Common myeloid progenitor, CD34-positive (primary cell): ENCODE measurements at regions not wholly inside any gene's neighbourhood (a gene's known extent, or its start where the extent isn't known, plus 50 kb on each side); places are given as distances from the start of the nearest gene placed in this dataset.

ENCODE experiments used
- CTCF ChIA-PET: fragments of 350-600 bp; sonication (Branson Sonifier 250); formaldehyde crosslinking; loops from one replicate; lab custom pipeline; 2021; ENCODE audit warnings: antibody characterized with exemption; lab: Charles Lee
- POLR2A ChIA-PET: fragments of 350-600 bp; sonication (Branson Sonifier 250); formaldehyde crosslinking; loops from one replicate; lab custom pipeline; 2021; ENCODE audit warnings: antibody characterized with exemption; lab: Charles Lee
- DNase-seq, 3 donors: peaks; one replicate each; pipeline versions ENCODE4 v3.0.0 to v3.0.0-alpha.2; 2013
- H3K27ac ChIP-seq, 2 experiments: 1 replicate in 1 of 2; 2 replicates in 1 of 2; pipeline ENCODE4 v1.7.0; 2013; ENCODE audit warnings: inconsistent platforms in 2 of 2, low read length in 2 of 2, mild to moderate bottlenecking in 2 of 2, low read depth in 1 of 2, moderate library complexity in 1 of 2; ENCODE audit not compliant: severe bottlenecking in 2 of 2, insufficient read depth in 1 of 2, poor library complexity in 1 of 2
- H3K27me3 ChIP-seq, 5 experiments: replicated peaks in 2 of 5; 1 replicate in 3 of 5; 2 replicates in 2 of 5; pipeline versions ENCODE4 v1.6.1 to v1.7.0; 2013; ENCODE audit warnings: low read length in 4 of 5, mild to moderate bottlenecking in 2 of 5, moderate library complexity in 2 of 5, inconsistent platforms in 1 of 5; ENCODE audit not compliant: insufficient read depth in 5 of 5, control insufficient read depth in 4 of 5
- H3K36me3 ChIP-seq, 4 experiments: 1 replicate in 2 of 4; 2 replicates in 2 of 4; pipeline versions ENCODE4 v1.6.1 to v1.7.0; 2013; ENCODE audit warnings: low read length in 3 of 4, control low read depth in 1 of 4, mild to moderate bottlenecking in 1 of 4; ENCODE audit not compliant: control insufficient read depth in 4 of 4, insufficient read depth in 4 of 4
- H3K4me1 ChIP-seq, 4 experiments: 1 replicate in 3 of 4; 2 replicates in 1 of 4; pipeline versions ENCODE4 v1.6.1 to v1.7.1; 2013; ENCODE audit warnings: low read length in 3 of 4, mild to moderate bottlenecking in 3 of 4, control low read depth in 1 of 4, inconsistent platforms in 1 of 4, moderate library complexity in 1 of 4; ENCODE audit not compliant: control insufficient read depth in 4 of 4, insufficient read depth in 4 of 4; ENCODE audit errors: control extremely low read depth in 1 of 4
- H3K4me3 ChIP-seq, 7 experiments: 1 replicate in 4 of 7; 2 replicates in 3 of 7; pipeline versions ENCODE4 v1.5.1 to v1.7.0; 2013; ENCODE audit warnings: mild to moderate bottlenecking in 7 of 7, low read length in 6 of 7, moderate library complexity in 6 of 7, inconsistent platforms in 2 of 7, low read depth in 2 of 7, control low read depth in 1 of 7; ENCODE audit not compliant: insufficient read depth in 4 of 7, control insufficient read depth in 1 of 7; ENCODE audit errors: extremely low read depth in 1 of 7
- H3K9me3 ChIP-seq, 5 experiments: 1 replicate in 4 of 5; 2 replicates in 1 of 5; pipeline versions ENCODE4 v1.6.1 to v1.7.1; 2013; ENCODE audit warnings: low read length in 4 of 5, mild to moderate bottlenecking in 2 of 5, inconsistent platforms in 1 of 5, low read depth in 1 of 5, moderate library complexity in 1 of 5; ENCODE audit not compliant: control insufficient read depth in 4 of 5, insufficient read depth in 2 of 5; ENCODE audit errors: control extremely low read depth in 1 of 5
- WGBS: methylation state at CpG from one replicate; pipeline ENCODE4 v1.1.5; 2013; ENCODE audit not compliant: insufficient coverage; 5-methylcytosine and 5-hydroxymethylcytosine counted together

DNA sequence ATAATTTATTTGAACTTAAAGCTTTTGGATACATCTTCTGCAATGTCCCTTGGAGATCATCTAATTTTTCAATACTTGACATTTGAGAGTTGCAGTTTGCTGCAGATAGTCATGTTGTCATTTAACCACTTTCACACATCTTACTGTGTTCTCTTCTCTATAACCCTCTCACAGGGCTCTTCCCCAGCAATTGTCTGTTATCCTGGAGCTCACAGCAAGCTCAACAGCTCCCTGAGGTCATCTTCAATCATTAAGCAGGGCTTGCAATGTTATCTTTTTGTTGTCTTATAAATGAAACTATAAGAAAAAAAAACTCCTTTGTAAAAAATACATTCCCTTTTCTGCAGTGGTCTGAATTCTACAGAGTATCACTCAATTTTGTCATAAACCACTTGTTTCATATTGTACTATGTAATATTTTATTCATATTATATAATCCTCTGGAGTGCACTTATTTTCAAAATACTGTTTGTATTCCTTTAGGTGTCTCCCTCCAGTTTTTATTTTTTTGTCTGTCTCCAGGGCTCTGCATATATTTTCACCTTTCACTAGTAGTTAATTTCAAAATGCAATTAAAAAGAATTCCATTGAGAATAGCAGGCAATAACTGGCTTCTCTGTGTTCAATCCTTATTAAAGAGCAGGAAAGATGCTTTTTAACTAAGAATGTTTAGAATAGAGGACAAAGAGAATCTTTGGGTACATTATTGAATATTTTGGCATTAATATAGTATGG, 106.3 kb upstream of the ARSJ start:
- ChIA-PET CTCF (no interaction called here), POLR2A (no interaction called here)
- no peak overlapping the region for H3K27ac ChIP-seq
- H3K4me3 ChIP-seq, result no peak overlapping the region
- peaks cover 0 to 3% (median 0%) of the 10 kb centered on the region in 5 experiments for H3K9me3 ChIP-seq
- no peaks in the 10 kb centered on the region for H3K4me1 ChIP-seq
- no peaks in the 10 kb centered on the region for H3K36me3 ChIP-seq
- no peak for DNase-seq
- no peaks in the 10 kb centered on the region for H3K27me3 ChIP-seq

DNA sequence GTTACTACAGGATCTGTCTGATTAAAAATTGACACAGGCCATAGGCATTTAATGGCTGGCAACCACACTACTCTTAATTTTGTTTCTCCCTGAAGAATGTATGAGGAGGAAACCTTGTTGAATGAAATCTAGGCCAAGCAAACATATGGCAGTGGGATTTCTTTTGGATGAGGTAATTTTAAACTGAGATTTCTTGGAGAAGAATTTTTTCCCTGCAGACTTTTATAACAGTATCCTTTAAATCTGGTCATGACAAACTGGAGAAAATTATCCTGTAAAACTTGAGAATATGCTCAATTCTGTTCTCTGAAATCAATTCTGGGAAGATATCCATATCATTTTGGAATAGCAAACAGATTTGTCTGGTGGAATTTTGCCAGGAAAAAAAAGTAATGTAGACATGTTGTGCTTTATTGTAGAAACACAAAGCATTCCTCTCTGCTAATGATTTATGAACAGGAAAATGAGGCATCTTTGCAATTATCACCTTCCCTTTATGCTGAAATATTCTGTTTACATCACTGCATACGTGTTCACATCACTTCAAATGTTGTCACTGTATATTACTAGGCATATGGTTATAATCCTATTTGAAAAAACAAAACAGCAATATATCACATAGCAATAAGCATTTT, 108.3 kb upstream of the ARSJ start:
- H3K9me3 ChIP-seq, result peaks cover 0 to 3% (median 0%) of the 10 kb centered on the region in 5 experiments
- H3K4me3 ChIP-seq, result no peak overlapping the region
- ChIA-PET POLR2A (no interaction called here), CTCF (no interaction called here)
- no peaks in the 10 kb centered on the region for H3K27me3 ChIP-seq
- H3K4me1 ChIP-seq, result no peaks in the 10 kb centered on the region
- whole genome bisulfite sequencing, result no CpG with 5 or more reads among the region's 1 CpG
- no peak for DNase-seq
- H3K36me3 ChIP-seq, result no peaks in the 10 kb centered on the region
- H3K27ac ChIP-seq, result no peak overlapping the region

DNA sequence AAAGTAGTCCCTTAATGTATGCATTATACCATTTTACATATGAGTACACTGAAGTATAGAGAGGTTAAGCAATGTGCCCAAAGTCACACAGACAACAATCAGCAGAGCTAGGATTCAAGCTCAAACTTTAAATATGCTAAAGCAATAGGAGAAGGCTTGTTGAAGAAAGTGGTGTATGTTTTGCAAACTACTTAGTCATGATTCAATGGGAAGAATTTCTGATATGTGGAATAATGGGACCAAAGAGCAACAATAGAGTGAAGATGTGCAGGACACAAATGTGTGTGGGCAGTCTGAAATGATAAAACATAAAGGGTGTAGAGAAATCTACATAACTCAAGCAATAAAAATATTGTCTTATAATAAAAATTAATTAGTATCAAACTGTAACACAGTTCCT, 109.0 kb upstream of the ARSJ start:
- ChIA-PET CTCF (no interaction called here), POLR2A (no interaction called here)
- no peak for DNase-seq
- Histone ChIP-seq H3K27ac (no peak overlapping the region), H3K27me3 (no peaks in the 10 kb centered on the region), H3K36me3 (no peaks in the 10 kb centered on the region), H3K9me3 (peaks cover 0 to 3% (median 0%) of the 10 kb centered on the region in 5 experiments), H3K4me1 (peaks cover 0 to 5% (median 0%) of the 10 kb centered on the region in 4 experiments), H3K4me3 (no peak overlapping the region)

DNA sequence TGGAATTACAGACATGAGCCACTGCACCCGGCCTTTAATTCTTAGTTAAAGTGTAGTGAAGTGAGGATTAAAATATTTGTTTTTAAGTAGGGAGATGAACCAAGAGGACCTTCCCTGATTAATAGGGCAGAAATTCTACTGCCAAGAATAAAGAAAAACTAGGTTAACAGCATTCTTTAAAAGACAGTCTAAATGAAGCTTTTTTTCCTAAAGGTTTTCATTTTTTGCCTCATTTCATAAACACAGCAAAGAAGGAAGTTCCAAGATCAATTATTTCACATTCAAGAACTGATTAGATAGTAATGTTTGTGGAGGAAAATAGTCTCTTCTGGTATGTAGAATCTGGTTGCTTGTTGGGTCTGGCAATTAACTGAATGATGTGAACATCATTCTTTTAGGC, 112.1 kb upstream of the ARSJ start:
- H3K27ac ChIP-seq, result no peak overlapping the region
- H3K9me3 ChIP-seq, result peaks cover 0 to 3% (median 0%) of the 10 kb centered on the region in 5 experiments
- POLR2A ChIA-PET, result no interaction called here
- no peaks in the 10 kb centered on the region for H3K27me3 ChIP-seq
- CTCF ChIA-PET, result no interaction called here
- H3K36me3 ChIP-seq, result no peaks in the 10 kb centered on the region
- no peak overlapping the region for H3K4me3 ChIP-seq
- peaks cover 0 to 8% (median 0%) of the 10 kb centered on the region in 4 experiments for H3K4me1 ChIP-seq
- no peak for DNase-seq
- no CpG with 5 or more reads among the region's 1 CpG for WGBS

DNA sequence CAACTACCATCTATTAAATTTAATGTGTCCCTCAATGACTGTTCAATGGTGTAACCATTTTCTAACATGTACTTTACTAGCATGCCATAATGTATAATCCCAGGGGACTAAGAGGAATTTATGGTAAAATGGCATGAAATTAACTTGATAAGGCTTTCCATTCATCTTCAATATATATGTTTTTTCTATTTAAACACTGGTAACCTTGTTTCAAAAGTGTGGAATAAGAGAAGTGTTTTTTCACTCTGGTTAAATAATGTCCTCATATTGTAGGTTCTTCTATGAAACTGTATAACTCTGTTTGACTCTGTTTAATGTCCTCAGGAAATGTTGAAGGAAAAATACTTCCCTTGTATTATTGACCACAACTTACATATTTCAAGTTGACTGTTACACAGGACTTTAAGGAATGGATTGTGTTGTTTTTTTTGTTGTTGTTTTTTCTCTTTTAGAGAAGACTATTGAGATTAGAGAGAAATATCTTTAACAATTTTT, 113.8 kb upstream of the ARSJ start:
- H3K27me3 ChIP-seq, result no peaks in the 10 kb centered on the region
- POLR2A ChIA-PET, result no interaction called here
- no peaks in the 10 kb centered on the region for H3K36me3 ChIP-seq
- no peak overlapping the region for H3K27ac ChIP-seq
- CTCF ChIA-PET, result no interaction called here
- H3K4me1 ChIP-seq, result peaks cover 0 to 8% (median 0%) of the 10 kb centered on the region in 4 experiments
- peaks cover 0 to 3% (median 0%) of the 10 kb centered on the region in 5 experiments for H3K9me3 ChIP-seq
- H3K4me3 ChIP-seq, result no peak overlapping the region
- DNase-seq, result no peak

DNA sequence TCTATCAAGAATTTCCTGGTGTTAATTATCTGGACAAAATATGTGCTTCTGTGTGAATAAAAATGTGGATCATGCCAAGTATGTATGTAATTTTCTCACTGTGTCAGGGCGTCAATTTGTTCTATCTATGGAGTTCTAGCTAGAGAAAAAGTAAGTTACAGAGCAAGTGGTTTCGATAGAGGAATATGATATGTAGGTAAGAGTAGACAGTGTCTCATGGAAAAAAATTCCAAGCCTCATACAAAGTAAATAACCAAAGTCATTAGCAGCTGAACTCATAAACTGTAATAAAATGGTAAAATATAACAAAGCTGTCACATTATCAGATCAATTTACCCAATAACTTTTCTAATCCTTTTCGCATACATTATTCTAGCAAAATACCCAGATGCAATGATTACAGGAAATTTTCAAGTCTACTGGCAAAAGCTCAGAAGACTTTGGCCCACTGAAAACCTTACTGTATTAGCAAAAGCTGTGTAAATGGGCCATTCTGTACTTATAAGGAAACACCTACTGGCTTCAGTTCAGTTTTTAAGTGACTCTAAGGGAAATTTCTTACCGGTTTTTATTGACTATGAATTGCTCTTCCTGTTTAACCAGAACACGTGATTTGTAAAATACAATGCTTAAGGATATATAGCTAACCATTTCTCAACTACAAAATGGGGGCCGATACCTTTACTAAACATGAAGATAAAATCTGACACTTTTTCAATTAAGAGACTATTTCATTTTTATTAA, 121.0 kb upstream of the ARSJ start:
- no peaks in the 10 kb centered on the region for H3K27me3 ChIP-seq
- WGBS, result 100% methylated on average over 2 of the region's 6 CpGs

DNA sequence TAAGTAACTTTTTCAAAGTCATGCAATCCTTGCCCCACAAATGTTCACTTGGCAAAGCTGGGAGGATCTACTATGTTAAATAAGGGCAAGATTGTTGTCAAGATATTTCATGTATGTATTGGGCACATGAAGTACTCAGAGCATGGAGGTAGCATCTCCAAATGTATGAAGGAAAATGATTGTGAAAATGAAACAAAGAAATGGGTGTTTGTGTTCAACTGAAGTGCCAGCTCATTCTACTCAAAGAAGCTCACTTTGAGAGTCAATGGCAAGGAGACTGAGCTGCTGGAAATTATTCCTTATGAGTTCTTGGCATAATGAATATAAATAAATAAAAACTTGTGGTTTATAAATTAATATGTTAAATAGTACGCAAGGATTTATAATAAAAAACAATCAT, 124.5 kb upstream of the ARSJ start:
- WGBS, result no CpG with 5 or more reads among the region's 1 CpG
- Histone ChIP-seq H3K4me3 (no peak overlapping the region), H3K4me1 (no peaks in the 10 kb centered on the region), H3K36me3 (no peaks in the 10 kb centered on the region), H3K9me3 (no peaks in the 10 kb centered on the region), H3K27ac (no peak overlapping the region), H3K27me3 (no peaks in the 10 kb centered on the region)
- ChIA-PET CTCF (interaction anchor here (1.1 to 1.2 kb wide), 2 partner anchors 9 to 24 kb away, joined by 3 read pairs; no protein-coding TSS in a partner anchor), POLR2A (no interaction called here)
- no peak for DNase-seq

More for the DNA sequence above, 121.0 kb upstream of the ARSJ start:
- H3K4me3 ChIP-seq, result no peak overlapping the region
- no peaks in the 10 kb centered on the region for H3K36me3 ChIP-seq
- no peaks in the 10 kb centered on the region for H3K9me3 ChIP-seq
- DNase-seq, result no peak
- H3K4me1 ChIP-seq, result no peaks in the 10 kb centered on the region
- ChIA-PET CTCF (no interaction called here), POLR2A (no interaction called here)
- H3K27ac ChIP-seq, result no peak overlapping the region
